ENCODE measurements at regions not wholly inside any gene's neighbourhood (a gene's known extent, or its start where the extent isn't known, plus 50 kb on each side); places are given as distances from the start of the nearest gene placed in this dataset.

DNA sequence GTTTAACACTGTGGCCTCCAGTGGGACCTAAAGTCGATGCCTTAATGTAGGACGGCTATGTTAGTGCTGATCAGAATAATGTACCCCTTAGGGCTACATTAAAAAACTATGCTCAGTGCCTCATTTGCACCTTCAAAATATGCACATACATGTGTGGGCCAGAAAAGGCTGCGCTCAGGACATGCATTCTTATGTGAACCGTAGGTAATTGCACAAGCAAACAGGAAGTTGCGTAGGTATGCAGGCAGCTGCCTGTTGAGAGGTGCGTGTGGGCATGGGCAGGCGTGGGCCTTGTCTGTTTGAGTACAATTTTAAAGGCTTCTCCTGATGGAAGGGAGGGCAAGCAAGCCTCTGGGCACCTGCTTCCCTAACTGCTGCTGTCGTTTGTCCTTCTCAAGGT is 116.2 kb upstream of the JAG1 start:
- TF ChIP-seq CTCF (IDR thresholded peaks at IDR 0.05; ENCODE audit: low read depth, low read length) = no peak
- DNase-seq (ENCODE audit: extremely low read depth, low read depth) = no peak

DNA sequence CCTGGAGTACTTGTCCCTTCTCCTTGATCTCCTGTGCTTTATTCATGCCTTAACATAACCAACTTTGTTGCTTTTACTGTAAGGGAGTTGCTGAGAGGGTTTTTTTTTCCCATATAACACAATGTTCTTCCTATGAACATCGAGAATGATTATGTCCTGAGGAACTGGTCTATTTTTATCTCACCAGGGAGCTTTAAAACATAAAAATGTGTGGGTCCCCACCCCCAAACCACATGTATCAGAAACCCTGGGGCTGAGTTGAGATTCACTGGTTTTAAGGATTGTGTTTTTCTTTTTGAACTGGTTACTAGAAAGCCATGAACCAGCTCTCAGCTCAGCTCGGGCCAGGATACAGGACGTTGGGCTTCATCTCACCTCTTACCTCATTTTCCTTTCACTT is 118.5 kb upstream of the JAG1 start:
- no peak for DNase-seq (ENCODE audit: extremely low read depth, low read depth)

GRCh38 chr20:10793766-10794165 is 120.0 kb upstream of the JAG1 start:
- DNase-seq (ENCODE audit: extremely low read depth, low read depth) = no peak
- TF ChIP-seq CTCF (IDR thresholded peaks at IDR 0.05; ENCODE audit: low read depth, low read length) = no peak

More for the DNA sequence above, 118.5 kb upstream of the JAG1 start:
- TF ChIP-seq CTCF (IDR thresholded peaks at IDR 0.05; ENCODE audit: low read depth, low read length) = no peak

- DNase-seq (ENCODE audit: extremely low read depth, low read depth) = no peak
- TF ChIP-seq CTCF (IDR thresholded peaks at IDR 0.05; ENCODE audit: low read depth, low read length) = no peak
These were observed 121.0 kb upstream of the JAG1 start for GRCh38 chr20:10794765-10795164.

GRCh38 chr20:10795286-10796026 is 121.7 kb upstream of the JAG1 start:
- DNase-seq (ENCODE audit: extremely low read depth, low read depth) = no peak
- TF ChIP-seq CTCF (IDR thresholded peaks at IDR 0.05; ENCODE audit: low read depth, low read length) = no peak

GRCh38 chr20:10798811-10799210 is 125.0 kb upstream of the JAG1 start:
- DNase-seq (ENCODE audit: extremely low read depth, low read depth) = no peak
- no peak for TF ChIP-seq CTCF (IDR thresholded peaks at IDR 0.05; ENCODE audit: low read depth, low read length)

- TF ChIP-seq CTCF (IDR thresholded peaks at IDR 0.05; ENCODE audit: low read depth, low read length) = no peak
- DNase-seq (ENCODE audit: extremely low read depth, low read depth) = no peak
These were observed 125.9 kb upstream of the JAG1 start for GRCh38 chr20:10799735-10800134.
